ENCODE measurements at regions not wholly inside any gene's neighbourhood (a gene's known extent, or its start where the extent isn't known, plus 50 kb on each side); places are given as distances from the start of the nearest gene placed in this dataset.

DNA sequence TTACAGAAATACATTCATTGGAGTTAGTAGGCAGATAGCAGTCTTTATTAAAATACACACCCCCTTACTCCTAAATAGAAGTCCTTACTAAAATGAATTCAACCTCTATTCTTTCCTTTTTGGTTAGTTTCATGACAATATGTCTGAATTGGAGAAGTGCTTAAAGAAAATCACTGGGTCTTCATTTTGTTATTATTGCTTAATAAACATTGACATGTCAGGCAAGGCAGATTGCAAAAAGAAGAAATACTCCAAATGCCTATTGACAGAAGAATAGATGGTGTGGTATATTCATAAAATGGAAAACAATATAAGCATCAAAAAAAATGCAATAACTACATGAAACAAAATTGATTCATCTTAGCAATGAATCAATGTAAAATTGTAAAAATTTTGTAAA lies 135.5 kb downstream of the TMEM26 start:
- no peak for DNase-seq

DNA sequence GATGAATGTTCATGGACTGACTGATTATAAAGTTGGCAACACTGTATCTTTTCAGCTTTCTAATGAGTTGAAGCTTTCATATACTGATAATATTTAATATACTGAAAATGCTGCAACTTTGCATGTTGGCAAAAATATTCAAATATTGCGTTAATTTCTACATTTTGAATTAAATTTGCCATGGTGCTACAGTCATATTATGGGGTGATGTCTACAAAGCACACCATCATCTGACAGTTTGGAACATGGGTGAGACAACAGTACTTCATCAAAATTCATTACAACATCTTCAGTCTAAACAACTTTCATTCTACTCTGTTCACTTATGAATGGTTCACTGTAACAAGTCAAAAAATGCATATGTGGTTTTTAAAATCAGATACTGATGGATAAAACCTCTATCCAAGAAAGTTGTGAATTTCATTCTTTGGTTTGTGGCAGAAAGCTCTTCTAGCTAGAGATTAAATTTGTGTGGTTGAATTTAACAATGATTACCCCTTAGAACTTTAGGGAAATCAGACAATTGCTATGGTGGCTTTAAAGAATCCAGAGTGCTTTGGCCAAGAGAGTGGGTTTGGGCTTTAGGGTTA lies 136.4 kb downstream of the TMEM26 start:
- no peak for DNase-seq

DNA sequence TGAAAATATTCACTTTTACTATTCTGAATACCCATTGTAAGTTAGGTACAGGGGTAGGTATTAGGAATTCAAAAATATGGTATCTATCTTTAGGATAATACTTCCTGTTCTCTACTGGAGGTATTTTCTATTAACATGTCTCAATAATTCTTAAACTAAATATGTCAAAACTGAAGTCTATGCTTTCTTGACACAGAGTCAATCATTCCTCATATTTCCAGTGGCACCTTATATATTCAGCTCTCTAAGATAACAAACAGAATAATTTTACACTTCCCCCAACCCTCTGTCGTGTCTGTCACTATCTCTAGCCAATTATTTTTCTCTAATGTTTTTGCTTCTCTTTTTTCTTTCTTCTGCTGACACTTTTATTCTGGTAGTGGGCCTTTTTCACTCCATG lies 138.9 kb downstream of the TMEM26 start:
- DNase-seq = no peak

DNA sequence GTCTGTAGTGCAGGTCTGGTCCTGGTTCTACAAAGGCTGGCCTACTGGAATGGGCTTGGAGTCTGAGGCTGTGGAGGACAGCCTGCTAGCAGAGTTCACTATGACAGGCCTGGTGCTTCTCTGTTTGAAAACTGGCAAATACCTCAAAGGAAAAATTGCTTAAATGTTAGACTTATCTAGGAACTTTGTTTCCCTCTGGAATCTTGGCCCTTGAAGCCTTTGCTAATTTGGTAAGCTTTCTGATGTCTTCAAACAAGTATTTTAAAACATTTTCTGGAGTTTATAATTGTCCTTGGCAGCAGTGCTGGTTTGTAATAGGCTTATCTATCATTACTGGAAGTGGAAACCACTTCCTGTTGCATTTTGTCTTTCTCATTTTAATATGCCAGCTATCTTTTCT lies 139.7 kb downstream of the TMEM26 start:
- no peak for DNase-seq

DNA sequence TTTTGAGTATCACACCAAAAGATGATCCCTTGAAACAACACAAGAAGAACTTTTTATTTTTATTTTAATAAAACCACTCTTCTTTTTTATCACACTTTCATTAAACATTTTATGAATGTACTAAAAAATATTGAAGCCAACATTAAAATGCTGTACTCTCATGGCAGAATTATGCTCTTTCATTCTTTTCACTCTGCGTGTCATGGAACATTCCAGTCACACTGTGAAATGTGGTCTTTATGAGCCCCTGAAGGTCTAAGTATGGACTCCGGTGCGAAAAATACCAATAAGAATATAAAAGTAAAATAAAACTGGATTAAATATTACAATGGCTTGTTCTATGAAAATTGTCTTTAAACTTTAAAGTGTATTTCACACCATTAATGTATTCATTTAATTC lies 148.4 kb downstream of the TMEM26 start:
- DNase-seq = no peak

DNA sequence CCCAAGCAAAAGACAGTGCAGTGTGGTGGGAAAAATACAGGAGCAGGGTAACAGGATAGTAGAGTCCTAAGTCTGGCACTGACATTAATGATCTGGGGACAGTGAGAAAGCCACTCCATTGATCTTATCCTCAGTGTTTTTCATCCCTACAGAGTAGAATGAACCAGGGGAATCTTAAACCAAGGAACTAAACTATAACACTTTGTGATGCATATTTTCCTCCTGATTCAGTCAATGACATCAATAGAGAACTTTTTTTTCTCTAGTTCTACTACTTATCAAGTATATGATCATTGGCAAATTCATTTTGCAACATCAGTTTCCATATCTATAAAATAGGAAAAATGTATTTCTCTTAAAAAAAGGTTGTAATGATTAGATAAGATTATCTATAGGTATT lies 151.1 kb downstream of the TMEM26 start:
- no peak for DNase-seq

DNA sequence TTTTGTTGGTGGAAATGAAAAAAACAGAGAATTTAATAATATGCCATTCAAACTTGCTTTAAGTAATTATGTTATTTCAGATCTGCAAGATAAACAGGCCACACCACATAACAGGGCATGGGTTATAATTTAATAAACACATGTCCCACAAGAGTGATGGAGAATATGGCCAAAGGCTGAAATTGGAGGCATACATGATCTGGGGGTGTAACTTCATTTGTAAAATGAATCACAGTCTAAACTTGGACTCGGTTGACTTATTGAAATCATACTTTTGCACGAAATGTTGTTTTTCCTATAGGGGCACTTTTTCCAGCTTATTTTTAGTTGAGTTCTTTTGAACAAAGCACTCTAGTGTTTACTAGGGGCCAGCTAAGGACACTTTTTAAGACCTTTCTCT lies 151.6 kb downstream of the TMEM26 start:
- no peak for DNase-seq

DNA sequence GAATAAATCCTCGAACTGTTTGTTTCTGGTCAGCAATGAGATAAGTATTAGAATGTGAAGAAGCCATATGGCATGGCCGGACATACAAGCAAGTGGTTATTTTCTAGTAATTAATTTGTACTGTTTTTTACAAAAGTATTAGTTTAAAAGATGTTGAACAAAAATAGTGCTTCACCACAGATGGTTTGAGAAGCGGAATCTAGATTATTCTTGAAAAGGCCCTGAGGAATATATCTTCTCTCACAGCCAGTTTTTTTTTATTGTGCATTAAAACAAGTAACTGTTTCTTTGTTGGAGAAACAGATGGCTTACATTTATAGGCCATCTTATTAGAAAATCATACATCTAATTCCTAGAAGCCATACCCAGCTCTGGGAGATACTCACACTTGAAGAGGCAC lies 153.3 kb downstream of the TMEM26 start:
- DNase-seq = no peak

DNA sequence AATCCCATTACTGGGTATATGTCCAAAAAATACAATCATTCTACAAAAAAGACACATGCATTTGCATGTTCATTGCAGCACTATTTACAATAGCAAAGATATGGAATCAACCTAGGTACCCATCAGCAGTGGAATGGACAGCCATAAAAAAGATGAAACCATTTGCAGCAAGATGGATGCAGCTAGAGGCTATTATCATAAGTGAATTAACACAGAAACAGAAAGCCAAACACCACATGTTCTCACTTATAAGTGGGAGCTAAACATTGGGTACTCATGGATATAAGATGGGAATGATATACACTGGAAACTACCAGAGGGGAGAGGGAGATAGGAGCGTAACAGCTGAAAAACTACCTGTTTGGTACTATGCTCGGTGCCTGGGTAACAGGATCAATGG lies 154.0 kb downstream of the TMEM26 start:
- no peak for DNase-seq

DNA sequence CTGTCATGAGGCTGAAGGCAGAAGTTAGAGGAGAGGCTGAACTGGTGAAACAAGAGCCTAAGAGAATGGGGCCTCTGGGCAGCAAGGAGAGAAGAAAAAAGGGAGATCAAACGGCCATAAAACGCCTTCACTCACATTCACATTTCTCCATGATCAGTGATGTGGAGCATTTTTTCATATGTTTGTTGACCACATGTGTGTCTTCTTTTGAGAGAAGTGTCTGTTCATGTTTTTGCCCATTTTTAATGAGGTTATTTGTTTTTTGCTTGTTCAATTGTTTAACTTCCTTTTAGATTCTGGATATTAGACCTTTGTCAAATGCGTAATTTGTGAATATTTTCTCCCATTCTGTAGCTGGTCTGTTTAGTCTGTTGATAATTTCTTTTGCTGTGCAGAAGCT lies 155.0 kb downstream of the TMEM26 start:
- no peak for DNase-seq

DNA sequence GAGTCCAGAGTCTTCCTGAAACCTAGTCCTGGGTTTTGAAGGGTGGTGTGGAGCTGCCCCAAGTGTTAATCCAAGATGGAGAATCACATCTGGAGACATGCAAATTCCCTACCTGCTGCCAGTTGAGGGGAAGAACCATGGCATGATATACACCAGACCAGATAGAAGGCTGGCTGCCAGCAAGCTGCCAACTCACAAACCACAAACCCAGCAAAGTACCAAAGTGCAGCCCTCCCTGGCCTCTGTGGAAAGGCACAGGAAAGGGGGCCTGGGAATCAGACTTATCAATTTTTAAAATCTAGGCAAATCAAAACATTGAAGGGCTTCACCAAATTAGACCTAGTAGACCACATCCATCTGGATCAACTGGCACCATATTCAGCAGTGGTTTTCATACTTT lies 157.0 kb downstream of the TMEM26 start:
- DNase-seq = no peak

DNA sequence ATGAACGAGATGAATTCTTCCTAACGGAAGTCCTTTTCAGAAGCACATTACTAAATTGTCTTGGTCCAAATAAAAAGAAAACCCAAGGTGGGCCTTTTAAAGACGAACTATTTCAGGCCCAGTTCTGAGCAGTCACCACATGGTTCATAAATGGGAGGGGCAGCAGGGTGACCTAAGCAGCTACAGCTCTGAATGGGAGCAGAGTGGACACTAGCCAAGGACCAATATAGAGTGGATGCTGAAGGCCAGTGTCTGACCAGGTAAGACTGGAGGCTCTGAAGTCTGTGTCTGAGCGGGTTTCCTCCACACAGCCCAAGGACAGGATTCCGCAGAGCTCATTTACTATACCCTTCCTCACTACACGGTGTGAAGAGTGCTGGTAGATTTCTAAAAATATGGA lies 159.1 kb downstream of the TMEM26 start:
- DNase-seq = no peak

DNA sequence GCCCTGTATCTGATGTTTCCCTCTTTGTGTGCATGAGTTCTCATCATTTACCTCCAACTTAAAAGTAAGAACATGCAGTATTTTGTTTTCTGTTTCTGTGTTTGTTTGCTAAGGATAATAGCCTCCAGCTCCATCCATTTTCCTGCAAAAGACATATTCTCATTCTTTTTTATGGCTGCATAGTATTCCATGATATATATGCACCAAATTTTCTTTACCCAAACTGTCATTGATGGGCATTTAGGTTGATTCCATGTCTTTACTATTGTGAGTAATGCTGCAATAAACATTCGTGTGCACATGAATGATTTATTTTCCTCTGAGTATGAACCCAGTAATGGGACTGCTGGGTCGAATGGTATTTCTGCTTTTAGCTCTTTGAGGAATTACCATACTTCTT lies 163.4 kb downstream of the TMEM26 start:
- DNase-seq = no peak

DNA sequence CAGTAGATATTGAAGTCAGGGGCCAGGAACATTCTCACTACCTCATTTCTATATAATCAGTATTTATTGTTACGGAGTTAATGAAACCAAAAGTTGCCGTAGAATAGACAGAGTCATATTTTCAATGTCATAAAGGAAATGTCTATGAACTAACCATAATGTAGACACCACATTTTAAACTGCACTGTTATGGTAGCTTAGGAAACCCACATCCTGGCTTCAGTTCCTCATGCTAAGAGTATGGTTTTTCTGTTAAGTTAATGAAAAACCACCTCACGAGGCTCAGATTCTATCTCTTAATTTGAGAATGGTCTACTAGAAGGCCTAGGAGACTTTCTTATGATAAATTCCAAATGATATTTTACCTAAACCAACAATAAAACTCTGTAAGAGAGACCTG lies 166.5 kb downstream of the TMEM26 start:
- no peak for DNase-seq

DNA sequence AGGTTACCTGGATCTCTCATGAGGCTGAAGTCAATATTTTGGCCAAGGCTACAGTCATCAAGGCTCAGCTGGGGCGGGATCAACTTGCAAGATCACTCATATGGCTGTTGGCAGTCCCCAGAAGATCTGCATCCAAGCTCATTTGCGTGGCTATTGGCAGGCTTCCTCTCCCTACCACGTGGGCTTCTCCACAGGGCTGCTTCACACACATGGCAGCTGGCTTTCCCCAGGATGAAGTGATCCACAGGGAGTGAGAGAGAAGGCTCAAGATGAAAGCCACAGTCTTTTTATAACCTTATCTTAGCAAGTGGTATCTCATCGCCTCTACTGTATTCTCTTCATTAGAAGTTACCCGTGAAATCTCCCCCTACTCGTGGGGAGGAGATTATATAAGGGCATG lies 167.4 kb downstream of the TMEM26 start:
- DNase-seq = no peak

DNA sequence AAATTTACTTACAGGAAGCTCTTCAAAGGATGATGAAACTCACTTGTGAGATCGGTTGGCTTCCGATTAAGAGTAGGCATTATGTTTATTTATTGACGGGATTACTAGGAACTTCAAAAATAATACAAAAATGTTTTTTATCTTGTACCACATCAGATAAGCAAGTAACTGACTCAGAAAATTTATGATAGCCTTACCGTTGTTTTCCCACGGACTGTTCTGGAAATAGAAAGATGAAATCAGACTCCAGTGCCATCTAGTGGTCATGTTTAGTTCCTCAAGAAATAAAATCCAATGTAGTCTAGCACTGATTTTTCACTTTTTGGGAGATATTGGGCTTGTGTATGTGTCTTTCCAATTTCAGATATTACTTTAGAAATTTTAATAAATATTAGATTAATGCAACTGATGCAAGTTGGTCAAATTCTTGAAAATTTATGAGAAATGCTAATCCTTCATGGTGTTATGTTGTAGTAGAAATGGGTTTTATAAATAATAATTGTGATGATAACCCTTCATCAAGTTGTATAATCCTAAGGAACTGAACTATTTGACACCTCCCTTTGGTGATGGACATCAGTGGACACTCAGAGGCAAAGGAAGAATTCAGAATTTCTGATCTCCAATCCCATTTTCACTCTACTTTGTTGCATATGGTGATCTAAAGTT lies 168.8 kb downstream of the TMEM26 start:
- DNase-seq = peak; percentile 56

DNA sequence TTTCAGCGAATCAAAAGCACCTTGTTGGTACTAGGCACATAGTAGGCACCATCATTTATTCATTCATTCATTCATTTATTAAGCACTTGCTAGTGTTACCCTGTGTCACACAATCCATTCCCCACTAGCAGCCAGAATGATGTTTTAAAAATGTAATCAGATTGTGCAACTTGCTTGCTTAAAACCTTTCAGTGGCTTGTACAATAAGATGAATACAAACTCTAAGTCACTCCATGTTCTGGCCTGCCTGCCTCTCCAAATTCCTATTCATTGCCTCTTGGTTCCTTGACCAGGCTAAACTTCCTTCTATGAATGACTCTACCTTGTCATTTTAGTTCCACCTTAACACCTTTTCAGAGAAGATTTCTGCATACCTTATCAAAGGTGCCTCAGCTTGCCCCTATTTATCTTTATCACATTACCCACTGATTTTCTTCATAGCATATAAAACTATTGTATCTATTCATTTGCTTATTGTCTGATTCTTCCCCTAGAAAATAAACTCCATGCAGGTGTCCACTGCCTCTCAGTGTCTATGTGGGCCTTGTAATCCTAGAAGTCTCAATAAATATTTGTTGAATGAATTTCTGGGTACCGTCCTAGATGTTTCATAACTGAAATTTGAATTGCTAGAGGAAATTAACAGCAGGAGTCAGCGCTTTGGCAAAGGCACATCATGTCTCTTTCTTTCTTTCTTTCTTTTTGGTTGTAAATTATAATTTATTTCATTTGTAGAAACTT lies 169.5 kb downstream of the TMEM26 start:
- DNase-seq = no peak

DNA sequence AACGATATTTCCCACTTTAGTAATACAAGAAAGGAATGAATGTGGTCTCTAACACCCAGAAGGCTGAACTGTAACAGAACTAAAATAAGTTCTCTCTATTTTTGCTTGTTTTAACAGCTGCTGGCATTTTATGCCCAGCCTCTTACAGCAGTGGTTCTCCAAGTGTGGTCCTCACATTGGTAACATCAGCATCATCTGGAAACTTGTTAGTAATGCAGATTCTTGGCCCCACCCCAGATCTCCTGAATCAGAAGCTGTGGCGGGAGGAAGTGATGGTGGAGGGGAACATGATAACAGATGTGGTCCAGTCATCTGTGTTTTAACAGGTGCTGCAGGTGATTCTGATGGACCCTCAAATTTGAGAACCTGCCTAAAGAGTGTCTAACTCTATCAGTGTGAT lies 170.1 kb downstream of the TMEM26 start:
- DNase-seq = no peak

DNA sequence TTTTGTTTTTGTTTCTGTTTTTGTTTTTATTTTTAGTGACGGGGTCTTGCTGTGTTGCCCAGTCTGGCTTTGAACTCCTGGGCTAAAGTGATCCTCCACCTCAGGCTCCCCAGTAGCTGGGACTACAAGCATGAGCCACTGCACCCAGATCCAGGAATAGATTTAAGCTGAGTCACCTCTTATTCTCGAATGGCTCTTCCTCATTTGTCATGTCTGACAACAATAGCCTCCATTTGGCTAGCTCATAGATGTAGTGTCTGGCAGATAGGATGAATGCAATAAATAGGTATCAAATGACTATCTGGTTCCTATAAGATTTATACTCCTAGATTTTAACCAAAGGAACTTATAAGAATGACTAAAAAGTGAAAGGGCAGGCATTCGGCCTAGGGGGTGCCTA lies 172.9 kb downstream of the TMEM26 start:
- DNase-seq = no peak

DNA sequence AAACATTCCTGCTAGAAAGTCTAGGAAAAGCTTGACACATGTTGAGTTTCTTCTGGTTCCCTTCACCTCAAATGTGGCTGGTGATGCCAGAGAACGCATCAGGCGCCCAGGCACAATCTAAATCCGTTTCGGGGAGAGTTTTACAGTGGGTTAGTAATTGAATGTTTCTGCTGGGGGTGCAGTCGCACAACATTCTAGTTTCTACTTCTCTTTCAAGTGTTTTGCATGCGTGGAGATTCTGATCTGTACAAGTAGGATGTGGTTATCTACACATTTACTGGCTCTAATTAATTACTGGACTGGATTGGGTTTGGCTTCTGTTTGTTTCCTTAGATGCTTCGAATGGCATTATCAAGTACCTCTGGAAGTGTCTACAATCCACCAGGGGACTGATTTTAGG lies 173.8 kb downstream of the TMEM26 start:
- no peak for DNase-seq

DNA sequence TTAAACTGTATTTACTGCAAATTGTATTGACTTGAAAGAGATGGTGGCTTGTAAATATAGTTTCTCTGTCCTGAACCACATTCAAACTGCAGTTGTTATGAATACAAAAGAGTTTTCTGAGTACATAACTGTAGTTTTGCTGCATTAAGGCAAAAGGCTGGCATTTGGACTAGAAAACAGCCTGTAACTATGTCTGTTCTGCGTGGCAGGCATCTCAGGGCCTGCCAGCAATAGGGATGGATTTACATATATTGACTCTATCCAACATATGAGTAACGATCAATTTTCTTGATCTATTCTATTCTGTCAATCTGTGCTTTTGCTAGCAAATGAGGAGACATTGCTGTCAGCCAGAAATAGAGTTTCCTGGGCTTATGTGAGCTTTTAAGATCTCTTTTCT lies 174.6 kb downstream of the TMEM26 start:
- DNase-seq = no peak

DNA sequence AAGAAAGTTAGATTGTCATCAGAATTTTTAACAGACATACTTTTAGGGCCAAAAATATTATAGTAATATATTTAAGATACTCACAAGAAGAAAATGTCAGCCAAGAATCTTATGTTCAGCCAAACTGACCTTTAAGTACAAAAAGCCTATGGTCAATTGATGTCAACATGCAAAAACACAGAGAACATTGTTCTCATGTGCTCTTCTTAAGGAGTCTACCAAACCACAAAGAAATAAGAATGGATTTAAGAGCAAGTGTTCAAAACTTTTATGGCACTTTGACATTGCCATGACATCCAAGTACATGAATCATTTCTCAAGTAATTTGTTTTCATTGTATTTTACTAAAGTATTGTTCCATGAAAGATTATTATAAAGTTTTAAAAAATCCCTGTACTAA lies 180.4 kb downstream of the TMEM26 start:
- no peak for DNase-seq

DNA sequence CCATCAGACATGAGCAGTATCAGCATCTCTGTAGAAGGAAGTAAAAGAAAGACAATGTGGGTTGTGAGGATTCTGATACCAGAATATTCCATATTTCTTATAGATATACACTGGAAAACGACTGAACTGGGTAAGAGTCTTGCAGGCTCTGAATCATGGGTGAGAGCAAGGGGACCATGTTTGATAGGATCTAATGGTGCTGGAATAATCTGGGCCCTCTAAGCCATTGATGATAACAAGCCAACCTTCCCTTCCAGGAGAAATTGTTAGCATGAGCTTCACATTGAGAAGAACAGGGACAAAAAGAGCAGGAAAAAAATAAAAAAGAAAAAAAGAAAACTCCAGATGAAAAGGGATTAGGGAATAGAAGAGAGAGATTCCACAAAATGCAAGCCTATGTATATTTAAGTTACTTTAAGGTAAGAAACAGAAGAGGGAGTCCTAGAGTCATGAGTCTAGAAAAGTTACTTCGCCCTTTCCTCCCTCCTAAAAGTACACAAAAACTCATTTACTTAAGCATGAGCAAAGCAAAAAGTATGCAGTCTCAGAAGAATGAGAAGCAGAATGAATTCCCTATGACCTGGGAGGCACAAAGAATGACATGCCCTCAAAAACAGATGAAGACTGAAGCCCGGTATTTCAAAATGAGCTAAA lies 181.9 kb downstream of the TMEM26 start:
- no peak for DNase-seq

DNA sequence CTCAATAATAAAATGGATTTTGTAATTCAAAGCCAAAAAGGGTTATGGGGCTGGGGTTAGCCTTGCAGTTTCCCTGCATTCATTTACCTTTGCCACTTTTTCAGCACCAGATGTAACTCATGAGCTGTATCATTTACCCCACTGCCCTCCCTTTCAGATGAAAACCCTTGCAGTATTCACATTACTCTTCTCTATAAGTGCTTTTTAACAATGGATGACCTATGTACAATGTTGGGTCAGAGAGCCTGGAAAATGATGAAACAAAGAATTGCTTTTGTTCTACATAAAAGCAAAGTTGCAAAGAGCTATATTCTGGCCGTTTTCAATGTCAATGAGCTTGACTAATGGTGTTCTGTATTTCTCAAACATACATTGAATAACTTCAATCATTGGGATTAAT lies 189.7 kb downstream of the TMEM26 start:
- DNase-seq = no peak
